ENCODE measurements at regions not wholly inside any gene's neighbourhood (a gene's known extent, or its start where the extent isn't known, plus 50 kb on each side); places are given as distances from the start of the nearest gene placed in this dataset.

GRCh38 chr3:153462545-153462944, 300.5 kb downstream of the RAP2B start:
- H3K4me1 Mint-ChIP-seq = peaks cover 9 to 54% (median 44%) of the 10 kb centered on the region in 7 donors
- peak; percentile 64 for ATAC-seq
- H3K36me3 Mint-ChIP-seq = peaks cover 0 to 4% (median 0%) of the 10 kb centered on the region in 5 donors
- peak overlapping the region in 7 of 10 donors; percentile 14 to 54 (median 44) for H3K4me3 Mint-ChIP-seq
- no peaks in the 10 kb centered on the region for H3K9me3 Mint-ChIP-seq
- Histone ChIP-seq H3K9me3 (ENCODE audit: control insufficient read depth in 2 of 3, low read length in 3 of 3) (no peaks in the 10 kb centered on the region), H3K4me3 (ENCODE audit: low read length) (no peak overlapping the region), H3K27ac (ENCODE audit: low read depth, low read length) (peak overlapping the region; percentile 21), H3K36me3 (ENCODE audit: control insufficient read depth in 2 of 3, insufficient read depth in 3 of 3, low read length in 3 of 3) (no peaks in the 10 kb centered on the region), H3K4me1 (ENCODE audit: control insufficient read depth in 2 of 2, insufficient read depth in 2 of 2, low read length in 2 of 2) (peaks cover 6 to 9% of the 10 kb centered on the region in 2 donors), H3K27me3 (ENCODE audit: control insufficient read depth in 2 of 2, insufficient read depth in 2 of 2, low read length in 2 of 2) (no peaks in the 10 kb centered on the region)
- CTCF ChIA-PET = interaction anchor here (1.2 kb wide), 1 partner anchor 172 kb away, joined by 3 read pairs; no protein-coding TSS in a partner anchor
- intact Hi-C loops (cut with micrococcal nuclease) = loop anchor here in 1 of 2 donors (2.0 kb wide), 1 partner anchor 298 kb away; no protein-coding TSS in a partner anchor
- peaks cover 0 to under 1% (median 0%) of the 10 kb centered on the region in 5 donors for H3K27me3 Mint-ChIP-seq
- H3K27ac Mint-ChIP-seq = peak overlapping the region in 5 of 9 donors; percentile 34 to 68 (median 39)
- DNase-seq = peak in 7 of 9 donors; percentile 12 to 57 (median 47)
- POLR2A ChIA-PET = no interaction called here

DNA sequence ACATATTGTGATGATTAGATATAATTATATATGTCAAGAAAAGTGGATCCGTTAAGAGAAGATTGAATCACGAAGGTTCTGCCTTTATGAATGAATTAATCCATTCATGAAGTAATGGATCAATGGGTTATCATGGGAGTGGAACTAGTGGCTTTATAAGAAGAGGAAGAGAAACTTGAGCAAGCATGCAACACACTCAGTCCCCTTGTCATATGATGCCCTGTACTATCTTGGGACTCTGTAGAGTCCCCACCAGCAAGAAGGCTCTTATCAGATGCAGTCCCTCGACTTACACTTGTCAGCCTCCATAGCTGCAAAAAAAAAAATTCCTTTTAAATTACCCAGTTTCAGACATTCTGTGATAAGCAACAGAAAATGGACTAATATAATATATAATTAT, 301.9 kb downstream of the RAP2B start:
- no peak for ATAC-seq
- H3K4me3 ChIP-seq (ENCODE audit: low read length) = no peak overlapping the region
- intact Hi-C loops (cut with micrococcal nuclease) = loop anchor here in 1 of 2 donors (2.0 kb wide), 1 partner anchor 299 kb away; no protein-coding TSS in a partner anchor
- Mint-ChIP-seq H3K4me1 (peaks cover 9 to 54% (median 44%) of the 10 kb centered on the region in 7 donors), H3K27ac (peak overlapping the region in 1 of 9 donors; percentile 38), H3K36me3 (peaks cover 0 to 4% (median 0%) of the 10 kb centered on the region in 5 donors), H3K9me3 (no peaks in the 10 kb centered on the region), H3K27me3 (no peaks in the 10 kb centered on the region), H3K4me3 (no peak overlapping the region)
- no peaks in the 10 kb centered on the region for H3K36me3 ChIP-seq (ENCODE audit: control insufficient read depth in 2 of 3, insufficient read depth in 3 of 3, low read length in 3 of 3)
- peaks cover 6 to 9% of the 10 kb centered on the region in 2 donors for H3K4me1 ChIP-seq (ENCODE audit: control insufficient read depth in 2 of 2, insufficient read depth in 2 of 2, low read length in 2 of 2)
- POLR2A ChIA-PET = no interaction called here
- no peak overlapping the region for H3K27ac ChIP-seq (ENCODE audit: low read depth, low read length)
- H3K27me3 ChIP-seq (ENCODE audit: control insufficient read depth in 2 of 2, insufficient read depth in 2 of 2, low read length in 2 of 2) = no peaks in the 10 kb centered on the region
- H3K9me3 ChIP-seq (ENCODE audit: control insufficient read depth in 2 of 3, low read length in 3 of 3) = no peaks in the 10 kb centered on the region
- DNase-seq = no peak
- CTCF ChIA-PET = no interaction called here

DNA sequence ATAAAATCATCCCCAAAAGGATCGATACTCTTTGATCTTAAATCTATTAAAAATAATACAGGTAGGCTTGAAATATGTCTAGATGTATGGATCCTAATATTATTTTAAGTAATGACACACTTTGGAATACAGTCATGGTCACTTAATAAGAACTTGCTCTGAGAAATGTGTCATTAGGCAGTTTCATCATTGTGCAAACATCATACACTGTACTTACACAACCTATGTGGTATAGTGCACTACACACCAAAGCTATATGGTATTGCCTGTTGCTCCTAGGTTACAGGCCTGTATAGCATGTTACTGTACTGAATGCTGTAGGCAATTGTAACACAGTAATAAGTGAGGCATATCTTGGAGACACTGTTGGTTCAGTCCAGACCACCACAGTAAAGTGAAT, 307.1 kb downstream of the RAP2B start:
- ATAC-seq (no peak), DNase-seq (no peak)
- peaks cover 0 to 22% (median 13%) of the 10 kb centered on the region in 7 donors for H3K4me1 Mint-ChIP-seq
- ChIA-PET POLR2A (no interaction called here), CTCF (no interaction called here)
- no peak overlapping the region for H3K4me3 ChIP-seq (ENCODE audit: low read length)
- H3K27me3 Mint-ChIP-seq = no peaks in the 10 kb centered on the region
- peaks cover 0 to 4% (median 0%) of the 10 kb centered on the region in 11 donors for H3K9me3 Mint-ChIP-seq
- intact Hi-C loops (cut with micrococcal nuclease) = no loop called here
- H3K36me3 ChIP-seq (ENCODE audit: control insufficient read depth in 2 of 3, insufficient read depth in 3 of 3, low read length in 3 of 3) = no peaks in the 10 kb centered on the region
- no peaks in the 10 kb centered on the region for H3K27me3 ChIP-seq (ENCODE audit: control insufficient read depth in 2 of 2, insufficient read depth in 2 of 2, low read length in 2 of 2)
- H3K4me3 Mint-ChIP-seq = no peak overlapping the region
- no peaks in the 10 kb centered on the region for H3K4me1 ChIP-seq (ENCODE audit: control insufficient read depth in 2 of 2, insufficient read depth in 2 of 2, low read length in 2 of 2)
- no peaks in the 10 kb centered on the region for H3K9me3 ChIP-seq (ENCODE audit: control insufficient read depth in 2 of 3, low read length in 3 of 3)
- no peak overlapping the region for H3K27ac Mint-ChIP-seq
- H3K36me3 Mint-ChIP-seq = no peaks in the 10 kb centered on the region
- no peak overlapping the region for H3K27ac ChIP-seq (ENCODE audit: low read depth, low read length)

DNA sequence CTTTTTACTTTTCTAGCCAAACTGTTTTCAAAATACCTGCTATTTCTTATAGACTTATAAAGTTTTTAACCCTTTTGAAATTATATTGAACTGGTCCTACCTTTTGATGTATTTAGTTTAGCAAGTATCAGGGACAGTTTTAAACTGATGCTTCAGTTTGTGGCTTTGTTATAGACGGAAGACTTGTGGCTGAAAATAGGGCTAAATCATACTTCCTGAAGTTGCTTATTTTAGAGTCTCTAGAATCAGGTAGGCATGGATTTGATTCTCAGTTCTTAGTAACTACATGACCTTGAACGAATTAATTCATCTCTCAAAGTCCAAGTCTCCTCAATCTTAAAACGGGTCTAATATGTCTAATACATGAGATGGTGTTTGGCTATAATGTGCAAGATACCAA, 322.8 kb downstream of the RAP2B start:
- no peak overlapping the region for H3K27ac ChIP-seq (ENCODE audit: low read depth, low read length)
- ChIA-PET POLR2A (no interaction called here), CTCF (no interaction called here)
- H3K9me3 Mint-ChIP-seq = peaks cover 0 to 2% (median 0%) of the 10 kb centered on the region in 11 donors
- H3K36me3 ChIP-seq (ENCODE audit: control insufficient read depth in 2 of 3, insufficient read depth in 3 of 3, low read length in 3 of 3) = no peaks in the 10 kb centered on the region
- H3K27ac Mint-ChIP-seq = peak overlapping the region in 2 of 9 donors; percentile 20 to 38
- intact Hi-C loops (cut with micrococcal nuclease) = no loop called here
- H3K36me3 Mint-ChIP-seq = no peaks in the 10 kb centered on the region
- H3K4me3 Mint-ChIP-seq = peak overlapping the region in 1 of 10 donors; percentile 47
- peaks cover 0 to 16% (median 14%) of the 10 kb centered on the region in 7 donors for H3K4me1 Mint-ChIP-seq
- no peaks in the 10 kb centered on the region for H3K4me1 ChIP-seq (ENCODE audit: control insufficient read depth in 2 of 2, insufficient read depth in 2 of 2, low read length in 2 of 2)
- DNase-seq (peak in 2 of 9 donors; percentile 2 to 3), ATAC-seq (no peak)
- H3K4me3 ChIP-seq (ENCODE audit: low read length) = no peak overlapping the region
- no peaks in the 10 kb centered on the region for H3K9me3 ChIP-seq (ENCODE audit: control insufficient read depth in 2 of 3, low read length in 3 of 3)
- H3K27me3 ChIP-seq (ENCODE audit: control insufficient read depth in 2 of 2, insufficient read depth in 2 of 2, low read length in 2 of 2) = no peaks in the 10 kb centered on the region
- H3K27me3 Mint-ChIP-seq = no peaks in the 10 kb centered on the region

GRCh38 chr3:153495422-153495821, 333.4 kb downstream of the RAP2B start:
- POLR2A ChIA-PET = no interaction called here
- intact Hi-C loops (cut with micrococcal nuclease) = no loop called here
- peaks cover 0 to 5% (median 0%) of the 10 kb centered on the region in 7 donors for H3K4me1 Mint-ChIP-seq
- H3K4me1 ChIP-seq (ENCODE audit: control insufficient read depth in 2 of 2, insufficient read depth in 2 of 2, low read length in 2 of 2) = no peaks in the 10 kb centered on the region
- ATAC-seq (no peak), DNase-seq (no peak)
- peaks cover 0 to 2% (median 0%) of the 10 kb centered on the region in 5 donors for H3K27me3 Mint-ChIP-seq
- H3K27ac Mint-ChIP-seq = no peak overlapping the region
- no peaks in the 10 kb centered on the region for H3K9me3 ChIP-seq (ENCODE audit: control insufficient read depth in 2 of 3, low read length in 3 of 3)
- H3K27me3 ChIP-seq (ENCODE audit: control insufficient read depth in 2 of 2, insufficient read depth in 2 of 2, low read length in 2 of 2) = no peaks in the 10 kb centered on the region
- H3K9me3 Mint-ChIP-seq = no peaks in the 10 kb centered on the region
- H3K4me3 ChIP-seq (ENCODE audit: low read length) = no peak overlapping the region
- CTCF ChIA-PET = no interaction called here
- H3K36me3 Mint-ChIP-seq = no peaks in the 10 kb centered on the region
- no peaks in the 10 kb centered on the region for H3K36me3 ChIP-seq (ENCODE audit: control insufficient read depth in 2 of 3, insufficient read depth in 3 of 3, low read length in 3 of 3)
- H3K27ac ChIP-seq (ENCODE audit: low read depth, low read length) = no peak overlapping the region
- H3K4me3 Mint-ChIP-seq = no peak overlapping the region

DNA sequence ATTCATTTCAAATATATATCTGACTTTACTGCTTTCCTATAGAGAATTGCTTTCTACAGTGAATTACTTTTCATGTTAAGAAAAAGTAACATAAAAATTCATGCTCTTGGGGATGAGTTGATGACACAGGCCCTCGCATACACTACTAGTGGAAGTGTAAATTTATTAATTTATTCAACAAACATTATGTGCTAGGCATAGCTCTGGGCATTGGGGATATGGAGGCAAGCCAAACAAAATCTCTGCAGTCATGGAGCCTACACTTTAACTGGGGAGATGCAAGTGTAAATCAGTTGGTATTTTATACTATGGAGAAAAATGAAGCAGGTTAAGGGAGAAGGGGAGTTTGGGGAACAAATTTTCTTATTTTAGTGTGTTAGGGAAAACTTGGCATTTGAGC, 340.7 kb downstream of the RAP2B start:
- intact Hi-C loops (cut with micrococcal nuclease) = no loop called here
- H3K27ac Mint-ChIP-seq = no peak overlapping the region
- ChIA-PET CTCF (no interaction called here), POLR2A (no interaction called here)
- H3K4me3 ChIP-seq (ENCODE audit: low read length) = no peak overlapping the region
- no peaks in the 10 kb centered on the region for H3K27me3 ChIP-seq (ENCODE audit: control insufficient read depth in 2 of 2, insufficient read depth in 2 of 2, low read length in 2 of 2)
- no peak for DNase-seq
- H3K36me3 Mint-ChIP-seq = no peaks in the 10 kb centered on the region
- H3K9me3 ChIP-seq (ENCODE audit: control insufficient read depth in 2 of 3, low read length in 3 of 3) = no peaks in the 10 kb centered on the region
- H3K36me3 ChIP-seq (ENCODE audit: control insufficient read depth in 2 of 3, insufficient read depth in 3 of 3, low read length in 3 of 3) = no peaks in the 10 kb centered on the region
- H3K4me1 ChIP-seq (ENCODE audit: control insufficient read depth in 2 of 2, insufficient read depth in 2 of 2, low read length in 2 of 2) = no peaks in the 10 kb centered on the region
- H3K27ac ChIP-seq (ENCODE audit: low read depth, low read length) = no peak overlapping the region
- peaks cover 0 to 4% (median 0%) of the 10 kb centered on the region in 11 donors for H3K9me3 Mint-ChIP-seq
- H3K27me3 Mint-ChIP-seq = no peaks in the 10 kb centered on the region
- H3K4me3 Mint-ChIP-seq = no peak overlapping the region
- no peak for ATAC-seq
- H3K4me1 Mint-ChIP-seq = no peaks in the 10 kb centered on the region

DNA sequence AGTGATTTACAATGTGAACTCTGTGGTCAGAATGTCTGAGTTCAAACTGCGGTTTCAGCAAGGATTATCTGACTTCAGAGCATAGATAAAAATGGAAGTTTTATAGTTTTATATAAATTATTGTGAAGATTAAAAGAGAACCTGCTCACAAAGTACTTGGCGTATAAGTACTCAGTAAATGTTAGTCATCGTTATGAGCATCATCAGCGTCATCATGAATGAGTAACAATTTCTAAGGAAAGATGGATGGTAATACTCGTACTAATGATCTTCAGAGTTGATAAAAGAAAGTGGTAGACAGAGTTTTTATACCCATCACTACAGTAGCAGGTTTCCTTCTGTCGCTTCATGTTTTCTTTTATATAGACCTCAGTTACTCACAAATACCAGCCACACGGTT, 341.8 kb downstream of the RAP2B start:
- H3K4me3 Mint-ChIP-seq = no peak overlapping the region
- H3K36me3 Mint-ChIP-seq = no peaks in the 10 kb centered on the region
- ChIA-PET POLR2A (no interaction called here), CTCF (no interaction called here)
- H3K4me1 ChIP-seq (ENCODE audit: control insufficient read depth in 2 of 2, insufficient read depth in 2 of 2, low read length in 2 of 2) = no peaks in the 10 kb centered on the region
- H3K36me3 ChIP-seq (ENCODE audit: control insufficient read depth in 2 of 3, insufficient read depth in 3 of 3, low read length in 3 of 3) = no peaks in the 10 kb centered on the region
- H3K27me3 Mint-ChIP-seq = no peaks in the 10 kb centered on the region
- no peaks in the 10 kb centered on the region for H3K27me3 ChIP-seq (ENCODE audit: control insufficient read depth in 2 of 2, insufficient read depth in 2 of 2, low read length in 2 of 2)
- H3K4me3 ChIP-seq (ENCODE audit: low read length) = no peak overlapping the region
- intact Hi-C loops (cut with micrococcal nuclease) = no loop called here
- no peaks in the 10 kb centered on the region for H3K4me1 Mint-ChIP-seq
- no peak overlapping the region for H3K27ac Mint-ChIP-seq
- DNase-seq = no peak
- H3K9me3 ChIP-seq (ENCODE audit: control insufficient read depth in 2 of 3, low read length in 3 of 3) = no peaks in the 10 kb centered on the region
- ATAC-seq = no peak
- H3K9me3 Mint-ChIP-seq = peaks cover 0 to 4% (median 0%) of the 10 kb centered on the region in 11 donors
- H3K27ac ChIP-seq (ENCODE audit: low read depth, low read length) = no peak overlapping the region
